Daoy (cell line): ENCODE measurements at regions not wholly inside any gene's neighbourhood (a gene's known extent, or its start where the extent isn't known, plus 50 kb on each side); places are given as distances from the start of the nearest gene placed in this dataset.

ENCODE experiments used
- DNase-seq: peaks from one replicate; pipeline ENCODE4 v3.0.0-alpha.2; 2015; ENCODE audit warnings: low read depth

- no peak for DNase-seq
Observed at GRCh38 chr17:68661265-68662036, 60.3 kb upstream of the FAM20A start.

GRCh38 chr17:68660302-68660701, 59.1 kb upstream of the FAM20A start:
- DNase-seq, result no peak

GRCh38 chr17:68658999-68659780, 58.0 kb upstream of the FAM20A start:
- DNase-seq, result no peak

- no peak for DNase-seq
Observed at GRCh38 chr17:68657576-68657975, 56.4 kb upstream of the FAM20A start.

GRCh38 chr17:68657166-68657565, 56.0 kb upstream of the FAM20A start:
- DNase-seq, result no peak

- no peak for DNase-seq
Observed at GRCh38 chr17:68656666-68657065, 55.5 kb upstream of the FAM20A start.
